OCI-LY1 (cell line): ENCODE measurements at regions not wholly inside any gene's neighbourhood (a gene's known extent, or its start where the extent isn't known, plus 50 kb on each side); places are given as distances from the start of the nearest gene placed in this dataset.

Source experiments
- H2AFZ ChIP-seq: fragments of 200-600 bp; sonication (generic), shearing (Covaris generic); 2 replicates; pipeline ENCODE4 v1.6.0; 2014; ENCODE audit warnings: antibody characterized with exemption, mild to moderate bottlenecking, low read length
- H3F3A ChIP-seq: fragments of 200-600 bp; sonication (generic), shearing (Covaris generic); 2 replicates; pipeline ENCODE4 v1.6.0; 2014; ENCODE audit warnings: mild to moderate bottlenecking, antibody characterized with exemption, low read length, moderate library complexity; ENCODE audit not compliant: insufficient read depth
- H3K27ac ChIP-seq: fragments of 200-600 bp; sonication (generic); 2 replicates; pipeline ENCODE4 v1.5.1; 2014; ENCODE audit warnings: low read length, mixed run types, mild to moderate bottlenecking, low read depth; ENCODE audit not compliant: poor library complexity, severe bottlenecking
- H3K27me3 ChIP-seq: fragments of 200-600 bp; sonication (generic); 2 replicates; pipeline ENCODE4 v1.6.0; 2014; ENCODE audit warnings: antibody characterized with exemption, mild to moderate bottlenecking, low read length, moderate library complexity; ENCODE audit not compliant: insufficient read depth
- H3K36me3 ChIP-seq: fragments of 200-600 bp; sonication (generic); 2 replicates; pipeline ENCODE4 v1.6.1; 2014; ENCODE audit warnings: mild to moderate bottlenecking, antibody characterized with exemption, low read length, moderate library complexity, mixed read lengths; ENCODE audit not compliant: insufficient read depth
- H3K4me1 ChIP-seq: fragments of 200-600 bp; sonication (generic); 2 replicates; pipeline ENCODE4 v1.5.1; 2014; ENCODE audit warnings: mild to moderate bottlenecking, low read length, moderate library complexity; ENCODE audit not compliant: insufficient read depth, severe bottlenecking
- H3K4me2 ChIP-seq: fragments of 200-600 bp; sonication (generic), shearing (Covaris generic); 2 replicates; pipeline ENCODE4 v1.6.1; 2014; ENCODE audit warnings: low read length
- H3K4me3 ChIP-seq: fragments of 200-600 bp; sonication (generic); 2 replicates; pipeline ENCODE4 v1.5.1; 2014; ENCODE audit warnings: low read length, low read depth, mild to moderate bottlenecking, mixed read lengths; ENCODE audit not compliant: poor library complexity, severe bottlenecking
- H3K79me2 ChIP-seq: fragments of 200-600 bp; shearing (Covaris generic); 2 replicates; pipeline ENCODE4 v1.6.1; 2016; ENCODE audit warnings: mixed run types, low read length, mixed read lengths; ENCODE audit not compliant: insufficient read depth
- H3K9ac ChIP-seq: fragments of 200-600 bp; sonication (generic), shearing (Covaris generic); 2 replicates; pipeline ENCODE4 v1.6.1; 2014; ENCODE audit warnings: mild to moderate bottlenecking, low read length, mixed read lengths
- H3K9me2 ChIP-seq: fragments of 200-600 bp; sonication (generic), shearing (Covaris generic); 2 replicates; pipeline ENCODE4 v1.6.1; 2014; ENCODE audit warnings: low read depth, mild to moderate bottlenecking, low read length, mixed read lengths
- H3K9me3 ChIP-seq: fragments of 200-600 bp; shearing (Covaris generic); 2 replicates; pipeline ENCODE4 v1.6.1; 2014; ENCODE audit warnings: low read length, mixed read lengths
- H4K20me1 ChIP-seq: fragments of 200-600 bp; sonication (generic), shearing (Covaris generic); 2 replicates; pipeline ENCODE4 v1.6.0; 2016; ENCODE audit warnings: mild to moderate bottlenecking, low read length; ENCODE audit not compliant: insufficient read depth
- EZH2 ChIP-seq: fragments of 200-600 bp; sonication (generic), shearing (Covaris generic); IDR thresholded peaks from 2 replicates; pipeline ENCODE4 v1.8.0; 2017; ENCODE audit warnings: borderline replicate concordance, mixed run types, mild to moderate bottlenecking, antibody characterized with exemption, low read length, moderate library complexity, mixed read lengths
- TF ChIP-seq, protein P1 (sequence below): fragments of 200-600 bp; sonication (generic), shearing (Covaris generic); IDR thresholded peaks from 2 replicates; pipeline ENCODE4 v1.5.1; 2017; ENCODE audit warnings: mild to moderate bottlenecking, antibody characterized with exemption, low read length, moderate library complexity, mixed read lengths

DNA sequence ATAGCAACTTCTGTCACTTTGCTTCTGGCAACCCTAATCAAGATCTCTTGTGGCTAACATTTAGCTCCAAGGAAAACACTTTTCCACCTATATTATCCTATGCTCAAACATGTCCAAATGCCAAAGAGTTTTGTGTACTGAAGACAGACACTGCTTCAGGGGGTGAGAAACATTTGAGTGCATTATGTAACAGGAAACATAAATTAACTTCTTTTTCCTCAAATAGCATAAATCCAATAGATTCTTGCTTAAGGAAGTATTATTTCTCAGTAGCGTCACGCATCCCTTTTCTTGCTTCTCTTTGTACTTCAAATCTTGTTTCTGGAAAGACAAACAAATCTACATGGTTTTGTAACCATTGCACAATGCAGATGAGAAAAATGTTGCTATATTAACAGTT, 839.1 kb downstream of the GLUD2 start:
- Histone ChIP-seq H3F3A (no peaks in the 10 kb centered on the region), H3K9me2 (no peaks in the 10 kb centered on the region), H3K9ac (no peak overlapping the region), H3K27me3 (no peaks in the 10 kb centered on the region), H3K79me2 (no peaks in the 10 kb centered on the region), H3K4me1 (no peaks in the 10 kb centered on the region), H3K27ac (no peak overlapping the region), H3K4me2 (no peak overlapping the region), H3K9me3 (no peaks in the 10 kb centered on the region), H3K4me3 (no peak overlapping the region), H3K36me3 (no peaks in the 10 kb centered on the region), H2AFZ (no peak overlapping the region), H4K20me1 (no peaks in the 10 kb centered on the region)
- TF ChIP-seq EZH2: no peak
- TF ChIP-seq, protein P1, sequence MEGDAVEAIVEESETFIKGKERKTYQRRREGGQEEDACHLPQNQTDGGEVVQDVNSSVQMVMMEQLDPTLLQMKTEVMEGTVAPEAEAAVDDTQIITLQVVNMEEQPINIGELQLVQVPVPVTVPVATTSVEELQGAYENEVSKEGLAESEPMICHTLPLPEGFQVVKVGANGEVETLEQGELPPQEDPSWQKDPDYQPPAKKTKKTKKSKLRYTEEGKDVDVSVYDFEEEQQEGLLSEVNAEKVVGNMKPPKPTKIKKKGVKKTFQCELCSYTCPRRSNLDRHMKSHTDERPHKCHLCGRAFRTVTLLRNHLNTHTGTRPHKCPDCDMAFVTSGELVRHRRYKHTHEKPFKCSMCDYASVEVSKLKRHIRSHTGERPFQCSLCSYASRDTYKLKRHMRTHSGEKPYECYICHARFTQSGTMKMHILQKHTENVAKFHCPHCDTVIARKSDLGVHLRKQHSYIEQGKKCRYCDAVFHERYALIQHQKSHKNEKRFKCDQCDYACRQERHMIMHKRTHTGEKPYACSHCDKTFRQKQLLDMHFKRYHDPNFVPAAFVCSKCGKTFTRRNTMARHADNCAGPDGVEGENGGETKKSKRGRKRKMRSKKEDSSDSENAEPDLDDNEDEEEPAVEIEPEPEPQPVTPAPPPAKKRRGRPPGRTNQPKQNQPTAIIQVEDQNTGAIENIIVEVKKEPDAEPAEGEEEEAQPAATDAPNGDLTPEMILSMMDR: no peak

DNA sequence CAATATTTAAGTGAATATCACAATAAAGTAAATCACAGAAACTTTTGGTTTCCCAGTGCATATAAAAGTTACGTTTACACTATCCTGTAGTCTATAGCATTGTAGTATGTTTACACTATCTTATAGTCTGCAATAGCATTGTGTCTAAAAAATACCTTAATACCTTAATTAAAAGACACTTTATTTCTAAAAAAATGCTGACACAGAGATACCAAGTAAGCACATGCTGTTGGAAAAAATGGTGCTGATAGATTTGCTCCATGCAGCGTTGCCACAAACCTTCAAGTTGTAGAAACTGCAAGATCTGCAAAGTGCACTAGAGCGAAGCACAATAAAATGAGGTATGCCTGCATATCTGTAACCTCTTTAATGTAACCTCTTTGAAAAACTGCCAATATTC, 847.3 kb downstream of the GLUD2 start:
- no peaks in the 10 kb centered on the region for H3K9me3 ChIP-seq
- no peak overlapping the region for H2AFZ ChIP-seq
- no peak overlapping the region for H3K4me2 ChIP-seq
- no peak overlapping the region for H3K27ac ChIP-seq
- TF ChIP-seq EZH2: no peak
- TF ChIP-seq, protein P1: no peak
- no peaks in the 10 kb centered on the region for H3F3A ChIP-seq
- H3K9me2 ChIP-seq: no peaks in the 10 kb centered on the region
- no peaks in the 10 kb centered on the region for H3K79me2 ChIP-seq
- no peak overlapping the region for H3K4me3 ChIP-seq
- H3K36me3 ChIP-seq: no peaks in the 10 kb centered on the region
- H4K20me1 ChIP-seq: no peaks in the 10 kb centered on the region
- no peak overlapping the region for H3K9ac ChIP-seq
- no peaks in the 10 kb centered on the region for H3K4me1 ChIP-seq
- H3K27me3 ChIP-seq: no peaks in the 10 kb centered on the region

DNA sequence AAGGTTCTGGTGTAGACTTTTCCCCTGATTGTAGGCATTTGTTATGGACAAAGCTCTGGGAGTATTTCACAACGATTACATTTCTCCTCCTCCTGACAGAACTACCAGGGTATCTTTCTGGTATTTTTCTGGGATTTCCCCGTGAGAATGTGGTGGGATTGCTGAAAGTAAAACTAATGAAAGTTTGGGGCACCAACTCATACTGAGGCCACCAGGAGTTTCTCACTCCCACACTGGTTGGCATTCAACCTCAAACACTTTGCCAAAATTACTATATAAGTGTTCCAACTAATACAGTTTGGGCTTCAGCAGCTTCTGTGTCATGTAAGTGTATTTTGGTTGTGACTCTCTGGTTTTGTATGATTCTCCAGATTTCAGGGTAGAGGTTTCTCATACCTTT, 855.1 kb downstream of the GLUD2 start:
- H3K27me3 ChIP-seq: no peaks in the 10 kb centered on the region
- H3K79me2 ChIP-seq: no peaks in the 10 kb centered on the region
- H3F3A ChIP-seq: no peaks in the 10 kb centered on the region
- TF ChIP-seq EZH2: no peak
- TF ChIP-seq, protein P1: no peak
- no peaks in the 10 kb centered on the region for H3K36me3 ChIP-seq
- no peaks in the 10 kb centered on the region for H3K9me3 ChIP-seq
- H3K9ac ChIP-seq: no peak overlapping the region
- H3K4me1 ChIP-seq: no peaks in the 10 kb centered on the region
- H3K27ac ChIP-seq: no peak overlapping the region
- no peak overlapping the region for H3K4me2 ChIP-seq
- H4K20me1 ChIP-seq: no peaks in the 10 kb centered on the region
- no peak overlapping the region for H2AFZ ChIP-seq
- H3K4me3 ChIP-seq: no peak overlapping the region
- no peaks in the 10 kb centered on the region for H3K9me2 ChIP-seq
